GM12878 (cell line): ENCODE measurements at regions not wholly inside any gene's neighbourhood (a gene's known extent, or its start where the extent isn't known, plus 50 kb on each side); places are given as distances from the start of the nearest gene placed in this dataset.

Source experiments
- ATF7 ChIP-seq: fragments of 450-650 bp; IDR thresholded peaks from 2 replicates; pipeline ENCODE4 v1.6.1; 2016; ENCODE audit warnings: low read depth, mild to moderate bottlenecking
- BMI1 ChIP-seq: fragments of 450-650 bp; IDR thresholded peaks from 2 replicates; pipeline ENCODE4 v1.6.1; 2016; ENCODE audit warnings: mild to moderate bottlenecking, moderate library complexity, borderline replicate concordance
- BRCA1 ChIP-seq: IDR thresholded peaks from 2 replicates; pipeline ENCODE4 v1.6.1; 2011; ENCODE audit warnings: low read depth, low read length, improper control_type of control experiment
- CBX3 ChIP-seq: fragments of 200-600 bp; sonication (generic); IDR thresholded peaks from 2 replicates; pipeline ENCODE4 v1.6.1; 2016; ENCODE audit warnings: low read depth, borderline replicate concordance
- CBX5 ChIP-seq: sonication (generic); IDR thresholded peaks from 2 replicates; pipeline ENCODE4 v1.6.1; 2016; ENCODE audit warnings: low read depth, moderate library complexity, mild to moderate bottlenecking, inconsistent platforms
- EED ChIP-seq: sonication (generic); IDR thresholded peaks from 2 replicates; pipeline ENCODE4 v1.6.1; 2016; ENCODE audit warnings: antibody characterized with exemption, low read depth
- EP300 ChIP-seq, 2 experiments: fragments of 150-350 bp in 1 of 2; IDR thresholded peaks; 2 replicates each; pipeline ENCODE4 v1.6.1; 2011 to 2012; ENCODE audit warnings: low read depth in 2 of 2, low read length in 2 of 2, borderline replicate concordance in 1 of 2, improper control_type of control experiment in 1 of 2, inconsistent platforms in 1 of 2; ENCODE audit not compliant: control insufficient read depth in 1 of 2
- GATAD2B ChIP-seq: fragments of 450-650 bp; conservative IDR thresholded peaks from 2 replicates; pipeline ENCODE4 v1.6.1; 2017; ENCODE audit warnings: low read depth, mild to moderate bottlenecking, moderate library complexity
- KAT2A ChIP-seq: conservative IDR thresholded peaks from 2 replicates; pipeline ENCODE4 v1.6.1; 2011; ENCODE audit warnings: low read depth, low read length; ENCODE audit not compliant: control insufficient read depth
- SP1 ChIP-seq: IDR thresholded peaks from one replicate; pipeline ENCODE4 v1.6.1; 2011; ENCODE audit warnings: low read depth, low read length
- SREBF2 ChIP-seq: IDR thresholded peaks from 2 replicates; pipeline ENCODE4 v1.6.1; 2012; ENCODE audit warnings: mild to moderate bottlenecking, low read length
- ZBTB40 ChIP-seq: fragments of 450-650 bp; IDR thresholded peaks from 2 replicates; pipeline ENCODE4 v1.6.1; 2016; ENCODE audit warnings: mild to moderate bottlenecking, moderate library complexity, borderline replicate concordance

GRCh38 chr15:26280281-26280680 lies 417.2 kb upstream of the ATP10A start (continued):
- TF ChIP-seq ZBTB40 (no peak), CBX5 (no peak), SREBF2 (no peak), KAT2A (no peak), EED (no peak), ATF7 (no peak), EP300 (IDR thresholded peaks at IDR 0.05; ENCODE audit: borderline replicate concordance in 1 of 2, control insufficient read depth in 1 of 2, low read depth in 2 of 2, low read length in 2 of 2) (no peak), BRCA1 (no peak), SP1 (no peak), BMI1 (no peak), GATAD2B (no peak), CBX3 (no peak)
